ENCODE measurements at regions not wholly inside any gene's neighbourhood (a gene's known extent, or its start where the extent isn't known, plus 50 kb on each side); places are given as distances from the start of the nearest gene placed in this dataset.
"Not testable (repeated sequence)": the region's sequence is repeated elsewhere in the genome, so short reads cannot be mapped to it uniquely, and the experiment has no call there.

DNA sequence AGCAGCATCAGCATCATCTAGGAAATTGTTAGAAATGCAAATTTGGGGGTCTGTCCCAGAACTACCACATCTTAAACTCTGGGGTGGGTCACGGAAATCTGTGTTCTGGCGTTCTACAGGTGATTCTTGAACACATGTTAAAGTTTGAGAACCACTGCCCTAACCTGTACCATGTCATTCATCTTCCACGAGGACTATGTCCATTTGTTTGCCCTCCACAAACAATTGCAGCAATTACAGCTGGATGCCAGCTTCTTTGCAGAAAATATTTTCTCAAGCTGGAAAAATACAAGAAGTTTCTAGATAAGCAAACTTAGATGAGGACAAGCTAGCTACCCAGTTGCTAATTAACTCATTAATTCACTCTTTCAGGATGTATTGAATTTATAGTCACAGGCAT lies 54.1 kb downstream of the MAFB start:
- DNase-seq (ENCODE audit: low read depth in 2 of 2, low spot score in 1 of 2) = no peak

DNA sequence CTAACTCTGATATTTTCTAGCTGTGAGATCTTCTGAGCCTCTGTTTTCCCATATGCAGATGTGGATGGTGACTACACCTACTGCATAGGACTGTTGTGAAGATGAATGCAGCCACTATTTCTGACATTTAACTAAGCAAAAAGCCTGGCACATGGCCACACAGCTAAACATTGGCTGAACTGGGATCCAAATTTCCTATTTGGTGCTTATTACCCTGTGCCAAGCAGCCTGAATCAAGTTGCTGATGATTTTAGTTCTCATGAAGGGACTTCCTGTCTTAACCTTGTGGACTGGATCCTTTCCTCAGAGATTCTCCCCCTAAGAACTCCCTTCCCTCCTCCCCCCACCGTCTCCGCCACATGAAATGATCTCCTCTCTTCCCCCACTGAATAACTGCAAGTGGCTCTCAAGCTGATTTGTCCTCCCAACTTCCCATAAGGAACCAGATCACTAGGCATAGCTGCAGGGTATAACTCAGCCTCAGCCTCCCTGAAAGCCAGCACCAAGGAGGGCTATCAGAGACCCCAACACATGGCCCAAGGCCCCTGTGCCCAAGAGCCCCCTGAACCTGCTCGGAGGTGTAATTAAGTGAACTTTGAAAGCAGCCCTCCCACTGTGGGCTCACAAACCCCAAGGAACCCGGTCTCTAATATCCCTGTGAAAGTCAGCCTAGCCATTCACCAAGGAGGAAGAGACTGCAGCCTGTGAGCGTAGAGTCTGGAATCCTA lies 55.7 kb downstream of the MAFB start:
- DNase-seq (ENCODE audit: low read depth in 2 of 2, low spot score in 1 of 2) = no peak

DNA sequence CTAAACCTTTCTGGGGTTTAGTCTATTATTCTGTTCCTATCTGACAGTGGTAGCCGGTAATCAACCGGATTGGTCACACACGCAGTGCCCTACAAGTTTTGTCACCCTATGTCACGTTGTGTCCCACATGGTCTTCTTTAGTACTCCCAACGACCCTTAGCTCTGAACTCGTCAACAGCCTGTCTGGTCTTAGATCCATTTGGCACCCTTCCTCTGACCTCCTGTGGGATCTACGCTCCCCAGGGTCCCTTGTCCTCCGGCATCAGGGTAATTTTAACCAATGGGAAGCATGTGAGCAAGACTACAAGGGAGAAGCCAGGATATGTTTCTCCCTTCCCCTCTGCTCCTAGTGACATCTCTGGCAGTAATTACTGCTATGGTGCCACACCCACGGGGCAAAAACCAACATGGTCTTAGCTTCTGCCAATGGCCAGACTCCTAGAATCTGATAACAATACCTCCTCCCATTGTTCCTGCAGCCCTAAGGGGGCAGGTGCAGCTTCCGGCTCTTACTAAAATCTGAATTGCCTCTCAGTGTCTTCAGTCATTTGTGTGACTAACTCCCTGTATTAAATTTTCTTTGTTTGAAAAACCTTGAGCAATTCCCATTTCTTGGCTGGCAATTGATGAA lies 56.6 kb downstream of the MAFB start:
- DNase-seq (ENCODE audit: low read depth in 2 of 2, low spot score in 1 of 2) = no peak

DNA sequence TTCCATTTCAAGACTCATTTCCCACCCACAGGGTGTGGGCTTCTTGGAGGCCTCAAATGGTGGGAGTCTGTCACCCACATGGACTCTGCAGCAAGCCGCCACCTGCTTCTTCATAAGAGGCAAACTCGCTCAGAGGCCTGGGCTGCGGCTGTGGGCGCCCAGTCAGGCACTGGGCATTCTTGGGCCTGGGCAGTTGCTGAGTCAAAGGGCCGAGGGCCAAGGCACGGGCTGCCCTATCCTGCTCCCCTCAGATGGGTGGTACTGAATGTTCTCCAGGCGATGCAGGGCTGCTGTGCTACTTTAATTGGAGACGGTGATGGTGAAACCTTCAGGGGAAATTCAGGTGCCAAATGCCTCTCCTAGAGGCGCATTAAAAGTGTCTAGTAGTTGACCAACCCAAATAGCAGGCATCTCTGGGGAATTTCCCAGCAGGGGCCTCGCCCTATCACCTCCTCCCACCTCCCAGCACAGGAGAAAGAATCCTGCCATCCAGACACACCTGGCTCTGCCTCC lies 57.9 kb downstream of the MAFB start:
- DNase-seq (ENCODE audit: low read depth in 2 of 2, low spot score in 1 of 2) = no peak

- DNase-seq (ENCODE audit: low read depth in 2 of 2, low spot score in 1 of 2) = no peak
These were observed 58.3 kb downstream of the MAFB start for GRCh38 chr20:40630713-40631112.

DNA sequence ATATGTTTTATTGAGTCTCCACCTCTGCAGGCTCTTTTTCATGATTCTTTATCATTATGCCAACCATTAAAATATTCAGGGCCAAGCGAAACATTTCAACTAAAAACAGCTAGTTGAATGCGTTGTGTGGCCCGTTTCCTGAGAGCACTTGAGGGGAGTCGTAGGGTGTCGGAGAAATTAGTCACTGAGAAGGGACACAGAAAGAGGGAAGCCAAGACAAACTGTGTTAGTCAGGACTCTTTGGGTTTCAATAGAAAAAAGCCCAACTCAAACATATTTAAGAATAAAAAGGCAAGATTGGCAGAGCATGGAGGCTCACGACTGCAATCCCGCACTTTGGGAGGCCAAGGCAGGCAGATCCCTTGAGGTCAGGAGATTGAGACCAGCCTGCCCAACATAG lies 58.9 kb downstream of the MAFB start:
- no peak for DNase-seq (ENCODE audit: low read depth in 2 of 2, low spot score in 1 of 2)

DNA sequence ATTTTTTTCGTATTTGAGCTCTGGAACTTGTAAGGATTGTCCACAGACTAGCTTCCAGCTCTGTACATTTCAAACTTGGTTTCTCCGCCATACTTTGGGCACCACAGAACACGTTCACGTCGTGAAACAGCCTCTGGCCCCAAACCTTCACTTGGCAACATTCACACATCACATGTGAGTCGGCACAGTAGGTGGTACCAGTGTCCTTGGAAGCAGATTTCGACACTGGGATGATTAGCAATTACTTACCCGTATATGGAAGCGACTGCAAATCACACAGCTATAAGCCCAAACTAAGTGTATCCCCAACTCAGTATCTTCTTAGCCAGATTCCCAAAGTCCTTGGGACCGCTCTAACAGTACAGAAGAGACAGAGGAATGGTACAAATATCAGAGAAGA lies 60.2 kb downstream of the MAFB start:
- no peak for DNase-seq (ENCODE audit: low read depth in 2 of 2, low spot score in 1 of 2)

- DNase-seq (ENCODE audit: low read depth in 2 of 2, low spot score in 1 of 2) = not testable (repeated sequence)
These were observed 70.0 kb downstream of the MAFB start for GRCh38 chr20:40619053-40619452.

- DNase-seq (ENCODE audit: low read depth in 2 of 2, low spot score in 1 of 2) = no peak
These were observed 71.4 kb downstream of the MAFB start for GRCh38 chr20:40617594-40617993.

GRCh38 chr20:40612837-40613236 lies 76.2 kb downstream of the MAFB start:
- no peak for DNase-seq (ENCODE audit: low read depth in 2 of 2, low spot score in 1 of 2)

DNA sequence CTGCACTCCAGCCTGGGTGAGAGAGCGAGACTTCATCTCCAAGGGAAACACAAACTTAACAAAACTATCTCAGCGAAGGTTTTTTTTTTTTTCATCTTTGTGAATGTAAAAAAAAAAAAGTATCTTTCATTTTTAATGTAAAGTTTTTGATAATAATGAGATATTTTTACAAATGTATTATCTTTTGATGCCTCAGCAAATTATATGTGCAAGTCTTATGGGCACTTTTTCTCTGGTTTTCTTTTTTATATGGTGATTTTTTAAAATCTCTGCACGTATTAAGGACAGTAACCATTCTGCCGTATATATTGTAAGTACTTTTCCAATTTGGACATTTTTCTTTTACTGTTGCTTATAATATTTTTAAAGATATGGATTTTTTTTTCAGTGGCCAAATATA lies 76.8 kb downstream of the MAFB start:
- DNase-seq (ENCODE audit: low read depth in 2 of 2, low spot score in 1 of 2) = no peak

GRCh38 chr20:40610730-40611129 lies 78.3 kb downstream of the MAFB start:
- DNase-seq (ENCODE audit: low read depth in 2 of 2, low spot score in 1 of 2) = no peak

GRCh38 chr20:40607927-40608326 lies 81.1 kb downstream of the MAFB start:
- no peak for DNase-seq (ENCODE audit: low read depth in 2 of 2, low spot score in 1 of 2)

GRCh38 chr20:40606660-40607059 lies 82.4 kb downstream of the MAFB start:
- no peak for DNase-seq (ENCODE audit: low read depth in 2 of 2, low spot score in 1 of 2)

- DNase-seq (ENCODE audit: low read depth in 2 of 2, low spot score in 1 of 2) = no peak
These were observed 82.8 kb downstream of the MAFB start for GRCh38 chr20:40606237-40606636.

- DNase-seq (ENCODE audit: low read depth in 2 of 2, low spot score in 1 of 2) = no peak
These were observed 84.6 kb downstream of the MAFB start for GRCh38 chr20:40604416-40604815.

GRCh38 chr20:40603057-40603651 lies 85.9 kb downstream of the MAFB start:
- no peak for DNase-seq (ENCODE audit: low read depth in 2 of 2, low spot score in 1 of 2)

- no peak for DNase-seq (ENCODE audit: low read depth in 2 of 2, low spot score in 1 of 2)
These were observed 86.7 kb downstream of the MAFB start for GRCh38 chr20:40602381-40602780.

GRCh38 chr20:40600441-40601219 lies 88.4 kb downstream of the MAFB start:
- DNase-seq (ENCODE audit: low read depth in 2 of 2, low spot score in 1 of 2) = no peak

DNA sequence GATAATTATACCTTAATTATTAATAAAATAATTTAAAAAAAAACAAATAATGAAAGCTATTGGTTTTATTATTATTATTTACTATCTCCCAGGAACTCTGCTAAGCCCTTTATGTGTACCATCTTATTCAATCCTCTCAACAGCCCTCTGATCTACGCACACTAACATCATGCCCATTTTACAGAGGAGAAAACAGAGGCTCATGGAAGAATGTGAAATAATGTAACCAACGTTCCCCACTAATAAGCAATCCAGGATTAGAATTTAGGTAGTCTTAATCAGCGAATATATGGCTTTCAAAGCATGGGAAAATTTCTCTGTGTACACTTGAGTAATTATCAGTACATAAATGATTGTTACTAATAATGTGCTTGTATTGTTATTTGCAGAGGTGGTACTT lies 89.0 kb downstream of the MAFB start:
- no peak for DNase-seq (ENCODE audit: low read depth in 2 of 2, low spot score in 1 of 2)

DNA sequence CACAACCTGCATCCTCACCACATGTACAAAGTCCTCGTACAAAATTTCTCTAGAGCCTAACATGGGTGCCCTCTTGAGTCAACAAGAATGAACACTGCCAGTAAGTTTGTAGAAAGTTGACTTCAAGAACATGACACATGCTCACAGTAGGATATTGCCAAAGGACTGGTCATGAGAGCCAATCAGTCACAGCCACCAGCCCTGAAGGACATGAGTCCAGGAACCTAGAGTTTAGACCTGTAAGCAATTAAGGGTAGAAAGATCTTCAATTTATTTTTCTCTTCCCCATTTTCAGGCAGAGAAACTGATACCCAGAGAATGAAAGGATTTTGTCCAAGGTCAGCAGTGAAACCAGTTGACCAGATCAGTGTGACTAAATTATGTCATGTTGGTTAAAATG lies 96.1 kb downstream of the MAFB start:
- DNase-seq (ENCODE audit: low read depth in 2 of 2, low spot score in 1 of 2) = no peak

DNA sequence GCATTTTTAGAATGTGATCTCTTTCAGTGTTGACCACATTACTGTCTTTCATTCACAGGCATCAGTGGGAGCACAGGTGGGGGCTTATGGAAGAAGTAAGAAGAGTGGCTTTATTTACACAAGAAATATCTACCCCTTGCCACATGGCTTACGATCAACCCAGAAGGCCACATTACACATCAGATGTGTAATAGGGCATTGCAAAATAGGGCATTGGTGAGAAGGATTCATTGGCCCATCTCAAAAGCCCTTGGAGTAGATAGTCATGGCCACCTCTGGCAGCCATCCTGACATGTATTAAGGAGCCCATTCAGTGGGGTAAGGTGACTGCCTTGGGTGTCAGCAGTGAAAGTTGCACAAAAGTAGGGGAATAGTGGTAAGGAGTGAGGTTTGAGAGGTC lies 97.5 kb downstream of the MAFB start:
- no peak for DNase-seq (ENCODE audit: low read depth in 2 of 2, low spot score in 1 of 2)

All from stimulated activated CD8-positive, alpha-beta memory T cell treated with anti-CD3 and anti-CD28 coated beads, Interleukin-4, amount 100 ng/mL, for 4 hours (primary cell).